Spleen (tissue), 11 donors: ENCODE measurements at regions not wholly inside any gene's neighbourhood (a gene's known extent, or its start where the extent isn't known, plus 50 kb on each side); places are given as distances from the start of the nearest gene placed in this dataset.

Source experiments
- DNase-seq: peaks from one replicate; pipeline ENCODE4 v3.0.0-alpha.2; 2020
- H3K27ac ChIP-seq, 8 donors: fragments of 200-600 bp; sonication (generic) in 7 of 8; 1 replicate in 4 of 8; 2 replicates in 4 of 8; pipeline versions ENCODE4 v1.5.0 to v1.8.0; 2016 to 2021; ENCODE audit warnings: inconsistent platforms in 4 of 8, mild to moderate bottlenecking in 4 of 8, moderate library complexity in 1 of 8
- H3K27me3 ChIP-seq, 7 donors: fragments of 200-600 bp; sonication (generic) in 6 of 7; replicated peaks in 1 of 7; 1 replicate in 4 of 7; 2 replicates in 3 of 7; pipeline versions ENCODE4 v1.5.0 to v1.8.0; 2016 to 2021; ENCODE audit warnings: inconsistent platforms in 3 of 7, mild to moderate bottlenecking in 1 of 7
- H3K36me3 ChIP-seq, 6 donors: fragments of 200-600 bp; sonication (generic) in 5 of 6; 1 replicate in 4 of 6; 2 replicates in 2 of 6; pipeline versions ENCODE4 v1.5.0 to v1.8.0; 2016 to 2021; ENCODE audit warnings: inconsistent platforms in 2 of 6
- H3K4me1 ChIP-seq, 6 donors: fragments of 200-600 bp; sonication (generic) in 5 of 6; 1 replicate in 3 of 6; 2 replicates in 3 of 6; pipeline versions ENCODE4 v1.5.0 to v1.8.0; 2016 to 2021; ENCODE audit warnings: inconsistent platforms in 3 of 6
- H3K4me3 ChIP-seq, 8 donors: fragments of 200-600 bp; sonication (generic) in 7 of 8; 1 replicate in 4 of 8; 2 replicates in 4 of 8; pipeline versions ENCODE4 v1.5.0 to v1.8.0; 2016 to 2021; ENCODE audit warnings: inconsistent platforms in 4 of 8, mild to moderate bottlenecking in 4 of 8, moderate library complexity in 2 of 8
- H3K9me3 ChIP-seq, 8 donors: fragments of 200-600 bp; sonication (generic) in 7 of 8; 1 replicate in 4 of 8; 2 replicates in 4 of 8; pipeline versions ENCODE4 v1.5.0 to v1.8.0; 2016 to 2021; ENCODE audit warnings: inconsistent platforms in 4 of 8
- CTCF ChIP-seq, 11 experiments: fragments of 200-600 bp in 7 of 11; fragments of 450-650 bp in 4 of 11; sonication (generic) in 4 of 11; IDR thresholded peaks in 8 of 11; conservative IDR thresholded peaks in 3 of 11; 1 replicate in 7 of 11; 2 replicates in 4 of 11; pipeline versions ENCODE4 v1.4.0 to v1.8.0; 2016 to 2021; ENCODE audit warnings: antibody characterized with exemption in 11 of 11, inconsistent platforms in 4 of 11, mild to moderate bottlenecking in 1 of 11
- POLR2A ChIP-seq, 3 donors: fragments of 450-650 bp; IDR thresholded peaks; one replicate each; pipeline ENCODE4 v1.5.1; 2017; ENCODE audit warnings: antibody characterized with exemption in 3 of 3, mild to moderate bottlenecking in 1 of 3
- POLR2AphosphoS5 ChIP-seq, 3 donors: sonication (generic); formaldehyde crosslinking; IDR thresholded peaks; one replicate each; pipeline ENCODE4 v1.5.1; 2017; ENCODE audit warnings: antibody characterized with exemption in 3 of 3
- WGBS, 5 donors: extraction: QIAGEN DNeasy Blood & Tissue Kit in 3 of 5; methylation state at CpG; one replicate each; pipeline versions ENCODE4 v1.1.5 to v1.1.7; 2013 to 2018; 5-methylcytosine and 5-hydroxymethylcytosine counted together
- intact Hi-C: fragments of 100-400 bp; cut with DNase I; formaldehyde crosslinking; loops from one replicate; pipeline ENCODE4 v1.15.0; 2023; ENCODE audit warnings: low total_unique reads
- donor health status: healthy with polysubstance abuse.
- donor health status: DM: no; HTN: no; CAD: no; lungs with moderate emphysema.
- donor health status: DM: no; HTN: no; CAD: no.
- donor health status: Bipolar disorder and iron deficiency.
- donor health status: healthy.
- donor health status: DM: no; HTN: no; CAD: no.
- donor health status: DM: yes; HTN: yes; CAD: no.

- intact Hi-C loops, result no loop called here
- no peak for DNase-seq
- Histone ChIP-seq H3K27me3 (no peaks in the 10 kb centered on the region), H3K27ac (no peak overlapping the region), H3K36me3 (no peaks in the 10 kb centered on the region), H3K9me3 (peaks cover 0 to 4% (median 0%) of the 10 kb centered on the region in 8 donors), H3K4me1 (no peaks in the 10 kb centered on the region), H3K4me3 (no peak overlapping the region)
- no peak for TF ChIP-seq POLR2A (IDR thresholded peaks at IDR 0.05)
- 68 to 76% (median 72%) methylated on average over 5 of the region's 5 CpGs for WGBS, 5 donors
Observed at GRCh38 chr12:82176761-82177490, 181.3 kb downstream of the CCDC59 start.

GRCh38 chr12:82176026-82176425 lies 182.2 kb downstream of the CCDC59 start:
- intact Hi-C loops, result no loop called here
- 60 to 85% (median 76%) methylated on average over 4 of the region's 4 CpGs for WGBS, 5 donors
- no peak overlapping the region for H3K4me3 ChIP-seq
- H3K27ac ChIP-seq, result no peak overlapping the region
- no peaks in the 10 kb centered on the region for H3K4me1 ChIP-seq
- TF ChIP-seq POLR2A (IDR thresholded peaks at IDR 0.05) (no peak), POLR2AphosphoS5 (IDR thresholded peaks at IDR 0.05) (no peak), CTCF (IDR thresholded peaks at IDR 0.05 in 8 of 11, conservative IDR thresholded peaks at IDR 0.05 in 3 of 11) (no peak)
- no peaks in the 10 kb centered on the region for H3K36me3 ChIP-seq
- peaks cover 0 to 4% (median 0%) of the 10 kb centered on the region in 8 donors for H3K9me3 ChIP-seq
- no peak for DNase-seq
- H3K27me3 ChIP-seq, result no peaks in the 10 kb centered on the region

- Histone ChIP-seq H3K4me3 (no peak overlapping the region), H3K4me1 (no peaks in the 10 kb centered on the region), H3K27ac (no peak overlapping the region), H3K27me3 (no peaks in the 10 kb centered on the region), H3K9me3 (no peaks in the 10 kb centered on the region), H3K36me3 (no peaks in the 10 kb centered on the region)
- intact Hi-C loops, result no loop called here
- WGBS, 5 donors, result 65 to 82% (median 78%) methylated on average over 2 of the region's 2 CpGs
- no peak for TF ChIP-seq CTCF (IDR thresholded peaks at IDR 0.05 in 8 of 11, conservative IDR thresholded peaks at IDR 0.05 in 3 of 11)
- no peak for TF ChIP-seq POLR2AphosphoS5 (IDR thresholded peaks at IDR 0.05)
- no peak for TF ChIP-seq POLR2A (IDR thresholded peaks at IDR 0.05)
- no peak for DNase-seq
Observed at GRCh38 chr12:82174936-82175335, 183.3 kb downstream of the CCDC59 start.

- H3K4me1 ChIP-seq, result no peaks in the 10 kb centered on the region
- H3K36me3 ChIP-seq, result no peaks in the 10 kb centered on the region
- H3K9me3 ChIP-seq, result no peaks in the 10 kb centered on the region
- H3K27ac ChIP-seq, result no peak overlapping the region
- 68 to 87% (median 76%) methylated on average over 1 of the region's 1 CpG for WGBS, 5 donors
- DNase-seq, result no peak
- TF ChIP-seq POLR2A (IDR thresholded peaks at IDR 0.05) (no peak), CTCF (IDR thresholded peaks at IDR 0.05 in 8 of 11, conservative IDR thresholded peaks at IDR 0.05 in 3 of 11) (no peak), POLR2AphosphoS5 (IDR thresholded peaks at IDR 0.05) (no peak)
- H3K27me3 ChIP-seq, result no peaks in the 10 kb centered on the region
- no peak overlapping the region for H3K4me3 ChIP-seq
- intact Hi-C loops, result no loop called here
Observed at GRCh38 chr12:82174383-82174782, 183.8 kb downstream of the CCDC59 start.
